A673 (cell line): ENCODE measurements at regions not wholly inside any gene's neighbourhood (a gene's known extent, or its start where the extent isn't known, plus 50 kb on each side); places are given as distances from the start of the nearest gene placed in this dataset.

Experiments
- BruUV-seq: library from RNA; stranded (reverse); fragments of 400-500 nt; replicated peaks from 2 replicates; lab custom pipeline; 2021; lab: Mats Ljungman, UMichigan
- CTCF ChIA-PET: fragments of 300-600 bp; sonication (Branson Sonifier 250); formaldehyde crosslinking; loops from one replicate; lab custom pipeline; 2022; ENCODE audit warnings: antibody characterized with exemption; lab: Charles Lee
- POLR2A ChIA-PET: fragments of 300-600 bp; sonication (Branson Sonifier 250); formaldehyde crosslinking; loops from one replicate; lab custom pipeline; 2022; ENCODE audit warnings: antibody characterized with exemption; ENCODE audit not compliant: low non-redundant PET; lab: Charles Lee
- DNase-seq: peaks from one replicate; pipeline ENCODE4 v3.0.0-alpha.2; 2015; ENCODE audit warnings: low spot score
- H3K27ac ChIP-seq: fragments of 200-600 bp; sonication (generic); 2 replicates; pipeline ENCODE4 v1.5.1; 2016; ENCODE audit warnings: mixed run types, low read depth, mild to moderate bottlenecking, mixed read lengths, antibody characterized with exemption, low read length; ENCODE audit not compliant: poor library complexity, severe bottlenecking
- H3K27me3 ChIP-seq: fragments of 200-600 bp; sonication (generic); replicated peaks from 2 replicates; pipeline ENCODE4 v1.6.1; 2017; ENCODE audit warnings: mixed run types, low read depth, mild to moderate bottlenecking, mixed read lengths, antibody characterized with exemption, low read length; ENCODE audit not compliant: insufficient read depth, poor library complexity
- H3K36me3 ChIP-seq: fragments of 200-600 bp; sonication (generic); 2 replicates; pipeline ENCODE4 v1.6.1; 2016; ENCODE audit warnings: mixed run types, mild to moderate bottlenecking, mixed read lengths, antibody characterized with exemption, low read length; ENCODE audit not compliant: insufficient read depth, poor library complexity, severe bottlenecking
- H3K4me1 ChIP-seq: fragments of 200-600 bp; sonication (generic); 2 replicates; pipeline ENCODE4 v1.6.1; 2017; ENCODE audit warnings: mixed run types, mild to moderate bottlenecking, mixed read lengths, antibody characterized with exemption, low read length; ENCODE audit not compliant: insufficient read depth, poor library complexity, severe bottlenecking
- H3K4me3 ChIP-seq: fragments of 200-600 bp; sonication (generic); 2 replicates; pipeline ENCODE4 v1.5.1; 2016; ENCODE audit warnings: low read depth, mixed run types, mild to moderate bottlenecking, mixed read lengths, low read length; ENCODE audit not compliant: poor library complexity, severe bottlenecking
- H3K9me3 ChIP-seq: fragments of 200-600 bp; sonication (generic); 2 replicates; pipeline ENCODE4 v1.6.1; 2016; ENCODE audit warnings: mixed run types, low read depth, mild to moderate bottlenecking, mixed read lengths, antibody characterized with exemption, low read length; ENCODE audit not compliant: poor library complexity, severe bottlenecking
- CTCF ChIP-seq: fragments of 300-800, 200-600 bp; sonication (generic); conservative IDR thresholded peaks from 2 replicates; pipeline ENCODE4 v1.5.1; 2017; ENCODE audit warnings: low read depth, mild to moderate bottlenecking, antibody characterized with exemption, low read length, moderate library complexity, mixed read lengths
- EZH2 ChIP-seq: fragments of 200-600 bp; sonication (generic); IDR thresholded peaks from 2 replicates; pipeline ENCODE4 v1.6.1; 2017; ENCODE audit warnings: borderline replicate concordance, low read depth, mild to moderate bottlenecking, mixed read lengths, antibody characterized with exemption, low read length; ENCODE audit not compliant: poor library complexity, severe bottlenecking
- intact Hi-C: fragments of 100-400 bp; cut with micrococcal nuclease; formaldehyde crosslinking; loops from one replicate; pipeline ENCODE4 v1.10.0; 2022; ENCODE audit not compliant: unreplicated experiment

- no TSS peak for BruUV-seq
- ChIA-PET CTCF (no interaction called here), POLR2A (interaction anchor here (0.6 kb wide), 1 partner anchor 96 kb away, joined by 5 read pairs; no protein-coding TSS in a partner anchor)
- no peak for TF ChIP-seq EZH2
- TF ChIP-seq CTCF: no peak
- peaks cover 33% of the 10 kb centered on the region for H3K4me1 ChIP-seq
- H3K27ac ChIP-seq: peak overlapping the region; percentile 68
- peak; percentile 54 for DNase-seq
- peak overlapping the region; percentile 50 for H3K4me3 ChIP-seq
- no peaks in the 10 kb centered on the region for H3K36me3 ChIP-seq
- intact Hi-C loops: no loop called here
- H3K27me3 ChIP-seq: no peaks in the 10 kb centered on the region
- H3K9me3 ChIP-seq: no peaks in the 10 kb centered on the region
Measured at GRCh38 chr5:88666761-88667495, 216.1 kb downstream of the MEF2C start.

- BruUV-seq: no TSS peak
- POLR2A ChIA-PET: no interaction called here
- H3K27me3 ChIP-seq: no peaks in the 10 kb centered on the region
- H3K4me1 ChIP-seq: peaks cover 32% of the 10 kb centered on the region
- TF ChIP-seq EZH2: no peak
- TF ChIP-seq CTCF: no peak
- H3K9me3 ChIP-seq: no peaks in the 10 kb centered on the region
- DNase-seq: no peak
- intact Hi-C loops: no loop called here
- H3K36me3 ChIP-seq: no peaks in the 10 kb centered on the region
- CTCF ChIA-PET: no interaction called here
- H3K27ac ChIP-seq: no peak overlapping the region
- H3K4me3 ChIP-seq: peak overlapping the region; percentile 50
Measured at GRCh38 chr5:88665750-88666215, 217.2 kb downstream of the MEF2C start.

- Histone ChIP-seq H3K9me3 (no peaks in the 10 kb centered on the region), H3K36me3 (no peaks in the 10 kb centered on the region), H3K27me3 (no peaks in the 10 kb centered on the region), H3K4me3 (no peak overlapping the region), H3K27ac (no peak overlapping the region), H3K4me1 (peaks cover 21% of the 10 kb centered on the region)
- no peak for DNase-seq
- intact Hi-C loops: no loop called here
- TF ChIP-seq EZH2 (no peak), CTCF (no peak)
- BruUV-seq: no TSS peak
- ChIA-PET POLR2A (no interaction called here), CTCF (no interaction called here)
Measured at GRCh38 chr5:88664645-88665044, 218.3 kb downstream of the MEF2C start.
